Esophagus muscularis mucosa (tissue), 4 donors: ENCODE measurements at regions not wholly inside any gene's neighbourhood (a gene's known extent, or its start where the extent isn't known, plus 50 kb on each side); places are given as distances from the start of the nearest gene placed in this dataset.
"Not testable (repeated sequence)": the region's sequence is repeated elsewhere in the genome, so short reads cannot be mapped to it uniquely, and the experiment has no call there.

Experiments used
- DNase-seq: peaks from one replicate; pipeline ENCODE4 v3.0.0-alpha.2; 2017; ENCODE audit errors: extremely low spot score
- H3K27ac ChIP-seq, 4 donors: fragments of 200-600 bp; sonication (generic); replicated peaks in 1 of 4; 1 replicate in 3 of 4; 2 replicates in 1 of 4; pipeline ENCODE4 v1.5.1; 2016 to 2019; ENCODE audit warnings: mild to moderate bottlenecking in 1 of 4
- H3K27me3 ChIP-seq, 4 donors: fragments of 200-600 bp; sonication (generic); one replicate each; pipeline versions ENCODE4 v1.5.1 to v1.6.0; 2016 to 2019
- H3K36me3 ChIP-seq, 4 donors: fragments of 200-600 bp; sonication (generic); one replicate each; pipeline ENCODE4 v1.5.1; 2016 to 2019
- H3K4me1 ChIP-seq, 4 donors: fragments of 200-600 bp; sonication (generic); one replicate each; pipeline ENCODE4 v1.5.1; 2016 to 2019
- H3K4me3 ChIP-seq, 4 donors: fragments of 200-600 bp; sonication (generic); 1 replicate in 2 of 4; 2 replicates in 2 of 4; pipeline ENCODE4 v1.5.1; 2016 to 2019; ENCODE audit warnings: mild to moderate bottlenecking in 4 of 4, moderate library complexity in 1 of 4
- H3K9me3 ChIP-seq, 4 donors: fragments of 200-600 bp; sonication (generic); 1 replicate in 3 of 4; 2 replicates in 1 of 4; pipeline ENCODE4 v1.5.1; 2016 to 2019
- CTCF ChIP-seq, 3 experiments: fragments of 200-600 bp in 2 of 3; fragments of 450-650 bp in 1 of 3; sonication (generic) in 2 of 3; IDR thresholded peaks; one replicate each; pipeline ENCODE4 v1.5.1; 2017 to 2019; ENCODE audit warnings: antibody characterized with exemption in 3 of 3, mild to moderate bottlenecking in 2 of 3, moderate library complexity in 1 of 3
- EP300 ChIP-seq: sonication (generic); formaldehyde crosslinking; IDR thresholded peaks from one replicate; pipeline ENCODE4 v1.6.1; 2017; ENCODE audit warnings: antibody characterized with exemption
- POLR2A ChIP-seq: fragments of 450-650 bp; IDR thresholded peaks from one replicate; pipeline ENCODE4 v1.6.1; 2017; ENCODE audit warnings: antibody characterized with exemption, moderate library complexity, mild to moderate bottlenecking, low read depth
- POLR2AphosphoS5 ChIP-seq, 2 donors: sonication (generic); formaldehyde crosslinking; IDR thresholded peaks; one replicate each; pipeline ENCODE4 v1.6.1; 2017; ENCODE audit warnings: antibody characterized with exemption in 2 of 2
- WGBS: methylation state at CpG from one replicate; pipeline ENCODE4 v1.1.5; 2018; 5-methylcytosine and 5-hydroxymethylcytosine counted together
- intact Hi-C: fragments of 100-400 bp; cut with DNase I; formaldehyde crosslinking; loops from one replicate; pipeline ENCODE4 v1.15.1; 2023

GRCh38 chrX:76550016-76550415 lies 122.5 kb downstream of the MAGEE1 start:
- no peaks in the 10 kb centered on the region for H3K36me3 ChIP-seq
- no peak overlapping the region for H3K4me3 ChIP-seq
- intact Hi-C loops, result no loop called here
- TF ChIP-seq POLR2A, result no peak
- no peak for TF ChIP-seq POLR2AphosphoS5 (IDR thresholded peaks at IDR 0.05)
- TF ChIP-seq EP300, result no peak
- no peak for TF ChIP-seq CTCF (IDR thresholded peaks at IDR 0.05)
- no peak overlapping the region for H3K27ac ChIP-seq
- H3K4me1 ChIP-seq, result no peaks in the 10 kb centered on the region
- H3K9me3 ChIP-seq, result peaks cover 0 to 32% (median 13%) of the 10 kb centered on the region in 4 donors
- DNase-seq, result no peak
- 84% methylated on average over 3 of the region's 3 CpGs for WGBS
- no peaks in the 10 kb centered on the region for H3K27me3 ChIP-seq

DNA sequence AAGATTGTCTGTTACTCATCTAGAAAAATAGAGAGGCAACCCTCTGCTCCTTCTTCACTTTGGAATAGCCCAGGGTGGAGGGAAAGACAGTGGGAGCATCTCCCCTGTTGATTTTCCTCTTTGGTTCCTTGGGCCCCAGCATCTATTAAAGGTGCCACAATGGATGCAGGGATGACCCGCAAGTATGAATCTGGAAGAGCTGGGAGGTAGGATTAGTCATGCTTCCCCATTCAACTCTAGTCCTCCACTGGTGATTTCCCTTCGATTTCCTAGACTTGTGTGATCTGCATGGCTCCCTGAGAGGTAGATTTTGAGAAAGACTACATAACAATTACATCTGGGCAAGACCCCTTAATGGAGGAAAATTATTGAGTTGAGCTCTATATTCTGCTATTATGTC lies 127.8 kb downstream of the MAGEE1 start:
- peaks cover 0 to 75% (median 30%) of the 10 kb centered on the region in 4 donors for H3K9me3 ChIP-seq
- H3K36me3 ChIP-seq, result no peaks in the 10 kb centered on the region
- TF ChIP-seq CTCF (IDR thresholded peaks at IDR 0.05), result no peak
- TF ChIP-seq POLR2AphosphoS5 (IDR thresholded peaks at IDR 0.05), result no peak
- TF ChIP-seq EP300, result no peak
- TF ChIP-seq POLR2A, result no peak
- intact Hi-C loops, result no loop called here
- no peak overlapping the region for H3K27ac ChIP-seq
- no peak overlapping the region for H3K4me3 ChIP-seq
- no peak for DNase-seq
- WGBS, result 77% methylated on average over 2 of the region's 2 CpGs
- H3K4me1 ChIP-seq, result no peaks in the 10 kb centered on the region
- H3K27me3 ChIP-seq, result no peaks in the 10 kb centered on the region

DNA sequence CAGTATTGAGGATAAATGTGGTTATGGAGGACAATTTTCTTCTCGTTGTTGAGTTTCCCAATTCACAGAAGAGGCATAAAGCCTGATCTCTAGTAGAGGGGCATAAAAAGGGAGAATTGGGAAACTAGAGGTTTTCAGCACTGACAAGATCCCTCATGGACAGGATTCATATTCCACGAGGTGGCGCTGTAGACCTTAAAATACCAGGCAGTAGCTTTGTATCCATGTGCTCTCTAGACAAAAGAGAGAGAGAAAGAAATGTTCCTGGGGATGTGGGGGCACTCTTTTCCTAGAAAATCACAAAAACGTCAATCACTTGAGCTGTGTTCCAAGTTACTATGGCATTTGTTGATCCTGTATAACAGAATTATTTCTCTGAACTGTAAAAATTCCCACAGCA lies 128.3 kb downstream of the MAGEE1 start:
- Histone ChIP-seq H3K27me3 (no peaks in the 10 kb centered on the region), H3K9me3 (peaks cover 0 to 77% (median 30%) of the 10 kb centered on the region in 4 donors), H3K4me1 (no peaks in the 10 kb centered on the region), H3K27ac (no peak overlapping the region), H3K36me3 (no peaks in the 10 kb centered on the region), H3K4me3 (no peak overlapping the region)
- 26% methylated on average over 4 of the region's 4 CpGs for WGBS
- TF ChIP-seq CTCF (IDR thresholded peaks at IDR 0.05) (no peak), POLR2AphosphoS5 (IDR thresholded peaks at IDR 0.05) (no peak), POLR2A (no peak), EP300 (no peak)
- intact Hi-C loops, result no loop called here
- no peak for DNase-seq

DNA sequence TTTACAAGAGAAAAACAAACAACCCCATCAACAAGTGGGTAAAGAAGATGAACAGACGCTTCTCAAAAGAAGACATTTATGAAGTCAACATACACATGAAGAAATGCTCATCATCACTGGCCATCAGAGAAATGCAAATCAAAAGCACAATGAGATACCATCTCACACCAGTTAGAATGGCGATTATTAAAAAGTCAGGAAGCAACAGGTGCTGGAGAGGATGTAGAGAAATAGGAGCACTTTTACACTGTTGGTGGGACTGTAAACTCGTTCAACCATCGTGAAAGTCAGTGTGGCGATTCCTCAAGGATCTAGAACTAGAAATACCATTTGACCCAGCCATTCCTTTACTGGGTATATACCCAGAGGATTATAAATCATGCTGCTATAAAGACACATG lies 137.3 kb downstream of the MAGEE1 start:
- H3K27me3 ChIP-seq, intact Hi-C loops, H3K36me3 ChIP-seq, H3K4me3 ChIP-seq, H3K4me1 ChIP-seq, H3K27ac ChIP-seq, DNase-seq: not testable (repeated sequence)
- peaks cover 0 to 36% (median under 1%) of the 10 kb centered on the region in 4 donors for H3K9me3 ChIP-seq
- 58% methylated on average over 5 of the region's 5 CpGs for WGBS

- Histone ChIP-seq H3K36me3 (no peaks in the 10 kb centered on the region), H3K9me3 (peaks cover 0 to 9% (median 0%) of the 10 kb centered on the region in 4 donors), H3K4me3 (no peak overlapping the region), H3K27me3 (no peaks in the 10 kb centered on the region), H3K4me1 (no peaks in the 10 kb centered on the region), H3K27ac (no peak overlapping the region)
- TF ChIP-seq CTCF (IDR thresholded peaks at IDR 0.05) (no peak), EP300 (no peak), POLR2A (no peak)
- DNase-seq, result no peak
- 44% methylated on average over 1 of the region's 1 CpG for WGBS
- intact Hi-C loops, result no loop called here
Measured at GRCh38 chrX:76605390-76605789, 177.9 kb downstream of the MAGEE1 start.
